GM23248 (cell line): ENCODE measurements at regions not wholly inside any gene's neighbourhood (a gene's known extent, or its start where the extent isn't known, plus 50 kb on each side); places are given as distances from the start of the nearest gene placed in this dataset.

Experiments used
- EZH2 ChIP-seq: fragments of 200-600 bp; sonication (generic); IDR thresholded peaks from 2 replicates; pipeline ENCODE4 v1.6.1; 2018; ENCODE audit warnings: antibody characterized with exemption, mild to moderate bottlenecking; ENCODE audit not compliant: insufficient read depth, poor library complexity, severe bottlenecking
- EZH2phosphoT487 ChIP-seq: fragments of 200-600 bp; sonication (generic); IDR thresholded peaks from 2 replicates; pipeline ENCODE4 v1.6.1; 2018; ENCODE audit warnings: antibody characterized with exemption, moderate library complexity, mild to moderate bottlenecking, low read depth; ENCODE audit not compliant: insufficient read depth

- TF ChIP-seq EZH2 (no peak), EZH2phosphoT487 (no peak)
These were observed 254.4 kb upstream of the CXXC4 start for GRCh38 chr4:104749062-104749461.
